GM10248 (cell line): ENCODE measurements at regions not wholly inside any gene's neighbourhood (a gene's known extent, or its start where the extent isn't known, plus 50 kb on each side); places are given as distances from the start of the nearest gene placed in this dataset.

Experiments used
- CTCF ChIA-PET: fragments of 300-600 bp; sonication (Branson Sonifier 250); formaldehyde crosslinking; extraction: SDS; loops from one replicate; lab custom pipeline; 2021; ENCODE audit warnings: antibody characterized with exemption; lab: Yijun Ruan, JAX
- POLR2A ChIA-PET: fragments of 350-650 bp; sonication (Branson Sonifier 250); formaldehyde crosslinking; extraction: SDS; loops from one replicate; lab custom pipeline; 2020; ENCODE audit warnings: antibody characterized with exemption; lab: Yijun Ruan, JAX
- DNase-seq: peaks from one replicate; pipeline ENCODE4 v3.0.0; 2012; ENCODE audit errors: extremely low spot score
- CTCF ChIP-seq: IDR thresholded peaks from 2 replicates; pipeline ENCODE4 v1.5.1; 2012; ENCODE audit warnings: mild to moderate bottlenecking, low read depth; ENCODE audit errors: extremely low read depth, missing control alignments, control extremely low read depth

- ChIA-PET CTCF (no interaction called here), POLR2A (no interaction called here)
- TF ChIP-seq CTCF, result no peak
- no peak for DNase-seq
These were observed 920.7 kb downstream of the SQOR start for GRCh38 chr15:46555547-46555946.

GRCh38 chr15:46556010-46556409 is 921.2 kb downstream of the SQOR start:
- DNase-seq, result no peak
- ChIA-PET CTCF (no interaction called here), POLR2A (no interaction called here)
- TF ChIP-seq CTCF, result no peak

GRCh38 chr15:46556559-46557379 is 921.9 kb downstream of the SQOR start:
- ChIA-PET POLR2A (no interaction called here), CTCF (no interaction called here)
- DNase-seq, result no peak
- no peak for TF ChIP-seq CTCF

GRCh38 chr15:46567968-46568367 is 933.1 kb downstream of the SQOR start:
- no peak for DNase-seq
- POLR2A ChIA-PET, result no interaction called here
- CTCF ChIA-PET, result no interaction called here
- no peak for TF ChIP-seq CTCF

- CTCF ChIA-PET, result no interaction called here
- TF ChIP-seq CTCF, result no peak
- POLR2A ChIA-PET, result no interaction called here
- no peak for DNase-seq
These were observed 935.0 kb downstream of the SQOR start for GRCh38 chr15:46569781-46570180.

- POLR2A ChIA-PET, result no interaction called here
These were observed 942.0 kb downstream of the SQOR start for GRCh38 chr15:46576646-46577395.

More at GRCh38 chr15:46576646-46577395, 942.0 kb downstream of the SQOR start:
- CTCF ChIA-PET, result no interaction called here
- DNase-seq, result no peak
- no peak for TF ChIP-seq CTCF
